ENCODE measurements at regions not wholly inside any gene's neighbourhood (a gene's known extent, or its start where the extent isn't known, plus 50 kb on each side); places are given as distances from the start of the nearest gene placed in this dataset.

GRCh38 chr2:120614901-120615300 lies 120.8 kb upstream of the GLI2 start:
- TF ChIP-seq CTCF (IDR thresholded peaks at IDR 0.05; ENCODE audit: control extremely low read depth in 1 of 3, insufficient read depth in 1 of 3, low read depth in 1 of 3, low read length in 3 of 3): peak in 2 of 3 experiments; percentile 29 to 35; a peak in 3 of 4 replicates
- TF ChIP-seq RNF2 (IDR thresholded peaks at IDR 0.05; ENCODE audit: borderline replicate concordance, low read depth, low read length, missing control alignments, poor library complexity, severe bottlenecking): no peak
- TF ChIP-seq POLR2A (IDR thresholded peaks at IDR 0.05; ENCODE audit: control extremely low read depth in 1 of 2, low read depth in 2 of 2, low read length in 2 of 2): no peak
- no peak for TF ChIP-seq EZH2 (IDR thresholded peaks at IDR 0.05; ENCODE audit: low read depth, low read length, severe bottlenecking)
- no peak for TF ChIP-seq SAP30 (IDR thresholded peaks at IDR 0.05; ENCODE audit: insufficient read depth, insufficient replicate concordance, low read length)
- TF ChIP-seq PHF8 (conservative IDR thresholded peaks at IDR 0.05; ENCODE audit: low read depth, low read length): no peak
- no peak for TF ChIP-seq GABPA (IDR thresholded peaks at IDR 0.05; ENCODE audit: borderline replicate concordance, insufficient read depth, low read length)
- TF ChIP-seq FOSL1 (IDR thresholded peaks at IDR 0.05; ENCODE audit: insufficient read depth, low read depth, low read length): no peak
- no peak for TF ChIP-seq SIX5 (IDR thresholded peaks at IDR 0.05; ENCODE audit: low read depth, low read length)
- TF ChIP-seq EP300 (IDR thresholded peaks at IDR 0.05; ENCODE audit: borderline replicate concordance in 1 of 2, low read depth in 2 of 2, low read length in 2 of 2): no peak
- TF ChIP-seq CBX5 (IDR thresholded peaks at IDR 0.05; ENCODE audit: low read depth, low read length): no peak
- TF ChIP-seq SIN3A (conservative IDR thresholded peaks at IDR 0.05 in 1 of 2, IDR thresholded peaks at IDR 0.05 in 1 of 2; ENCODE audit: low read depth in 1 of 2, low read length in 2 of 2): no peak
- no peak for TF ChIP-seq SP2 (IDR thresholded peaks at IDR 0.05; ENCODE audit: low read length)
